ENCODE measurements at regions not wholly inside any gene's neighbourhood (a gene's known extent, or its start where the extent isn't known, plus 50 kb on each side); places are given as distances from the start of the nearest gene placed in this dataset.

DNA sequence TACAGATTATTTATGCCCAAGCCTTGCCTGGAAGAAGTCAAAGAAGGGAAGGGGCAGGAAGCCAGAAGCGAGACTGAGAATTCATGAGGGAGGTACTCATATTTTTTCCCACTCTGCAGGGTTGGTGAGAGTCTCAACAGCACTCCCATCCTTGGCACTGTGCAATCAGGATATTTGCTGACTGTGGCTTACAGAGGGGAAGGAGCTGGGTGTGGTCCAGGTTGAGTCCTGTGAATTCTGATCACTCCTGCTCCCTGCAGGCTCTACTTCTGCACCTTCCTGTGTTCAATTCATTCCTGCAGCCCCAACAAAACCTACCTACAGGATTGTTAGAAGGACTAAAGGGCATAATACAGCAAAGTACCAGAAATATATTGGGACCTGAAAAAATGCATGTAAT is 530.5 kb downstream of the INSC start:
- Histone ChIP-seq H3K4me2 (ENCODE audit: insufficient read depth, low read length) (no peak overlapping the region), H4K20me1 (replicated peaks; ENCODE audit: control insufficient read depth, insufficient read depth, low read length) (no peaks in the 10 kb centered on the region), H3K27me3 (ENCODE audit: control insufficient read depth in 2 of 2, insufficient read depth in 2 of 2, low read length in 2 of 2) (peaks cover 2 to 7% of the 10 kb centered on the region in 2 experiments; a peak in 3 of 5 replicates), H3K9ac (ENCODE audit: insufficient read depth in 1 of 2, low read depth in 2 of 2, low read length in 2 of 2) (no peak overlapping the region), H3K4me1 (replicated peaks in 1 of 2; ENCODE audit: control insufficient read depth in 2 of 2, insufficient read depth in 2 of 2, low read length in 2 of 2) (peaks cover under 1 to 5% of the 10 kb centered on the region in 2 experiments; a peak in 2 of 5 replicates), H2AFZ (ENCODE audit: low read depth, low read length) (no peak overlapping the region), H3K79me2 (ENCODE audit: control insufficient read depth, insufficient read depth, low read length) (no peaks in the 10 kb centered on the region), H3K27ac (ENCODE audit: extremely low read depth, low read depth, low read length) (no peak overlapping the region), H3K4me3 (no peak overlapping the region), H3K9me3 (replicated peaks; ENCODE audit: control insufficient read depth, insufficient read depth, low read depth, low read length) (no peaks in the 10 kb centered on the region), H3K36me3 (ENCODE audit: control insufficient read depth, insufficient read depth, low read length) (no peaks in the 10 kb centered on the region), H3K9me1 (ENCODE audit: control insufficient read depth, insufficient read depth, low read length) (no peaks in the 10 kb centered on the region)
- in situ Hi-C loops (cut with MboI) = no loop called here
- no peak for DNase-seq (ENCODE audit: extremely low read depth in 1 of 4, low spot score in 3 of 4)
- BruUV-seq (replicated peaks) = no TSS peak
- intact Hi-C loops (cut with micrococcal nuclease) = no loop called here
- ATAC-seq = no peak
- no peak for FAIRE-seq
- 0% methylated on average over 1 of the region's 1 CpG for WGBS (ENCODE audit: insufficient coverage, low coverage, missing lambda C conversion rate)
- TF ChIP-seq CCAR2 (IDR thresholded peaks at IDR 0.05; ENCODE audit: low read depth, low read length) = no peak
- no peak for TF ChIP-seq ZNF384 (IDR thresholded peaks at IDR 0.05; ENCODE audit: low read depth, low read length)
- TF ChIP-seq RUNX1 (IDR thresholded peaks at IDR 0.05; ENCODE audit: low read depth) = no peak
- TF ChIP-seq THAP7 (CRISPR knock-in tag; IDR thresholded peaks at IDR 0.05) = no peak
- TF ChIP-seq STAT5A (IDR thresholded peaks at IDR 0.05; ENCODE audit: borderline replicate concordance, low read length) = no peak
- no peak for TF ChIP-seq BRD4 (IDR thresholded peaks at IDR 0.05)
- no peak for TF ChIP-seq FOXA3 (CRISPR knock-in tag; conservative IDR thresholded peaks at IDR 0.05 in 1 of 2, IDR thresholded peaks at IDR 0.05 in 1 of 2)
- no peak for TF ChIP-seq NFE2L1 (tag; IDR thresholded peaks at IDR 0.05; ENCODE audit: borderline replicate concordance, low read depth)
- TF ChIP-seq, protein P1, sequence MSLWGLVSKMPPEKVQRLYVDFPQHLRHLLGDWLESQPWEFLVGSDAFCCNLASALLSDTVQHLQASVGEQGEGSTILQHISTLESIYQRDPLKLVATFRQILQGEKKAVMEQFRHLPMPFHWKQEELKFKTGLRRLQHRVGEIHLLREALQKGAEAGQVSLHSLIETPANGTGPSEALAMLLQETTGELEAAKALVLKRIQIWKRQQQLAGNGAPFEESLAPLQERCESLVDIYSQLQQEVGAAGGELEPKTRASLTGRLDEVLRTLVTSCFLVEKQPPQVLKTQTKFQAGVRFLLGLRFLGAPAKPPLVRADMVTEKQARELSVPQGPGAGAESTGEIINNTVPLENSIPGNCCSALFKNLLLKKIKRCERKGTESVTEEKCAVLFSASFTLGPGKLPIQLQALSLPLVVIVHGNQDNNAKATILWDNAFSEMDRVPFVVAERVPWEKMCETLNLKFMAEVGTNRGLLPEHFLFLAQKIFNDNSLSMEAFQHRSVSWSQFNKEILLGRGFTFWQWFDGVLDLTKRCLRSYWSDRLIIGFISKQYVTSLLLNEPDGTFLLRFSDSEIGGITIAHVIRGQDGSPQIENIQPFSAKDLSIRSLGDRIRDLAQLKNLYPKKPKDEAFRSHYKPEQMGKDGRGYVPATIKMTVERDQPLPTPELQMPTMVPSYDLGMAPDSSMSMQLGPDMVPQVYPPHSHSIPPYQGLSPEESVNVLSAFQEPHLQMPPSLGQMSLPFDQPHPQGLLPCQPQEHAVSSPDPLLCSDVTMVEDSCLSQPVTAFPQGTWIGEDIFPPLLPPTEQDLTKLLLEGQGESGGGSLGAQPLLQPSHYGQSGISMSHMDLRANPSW (CRISPR knock-in tag; IDR thresholded peaks at IDR 0.05) = no peak
- no peak for TF ChIP-seq HDAC6 (IDR thresholded peaks at IDR 0.05; ENCODE audit: low read depth, low read length)
- no peak for TF ChIP-seq ZNF224 (CRISPR knock-in tag; IDR thresholded peaks at IDR 0.05)
- no peak for TF ChIP-seq SRF (CRISPR knock-in tag; IDR thresholded peaks at IDR 0.05)
- TF ChIP-seq NR4A1 (CRISPR knock-in tag; IDR thresholded peaks at IDR 0.05) = no peak
- TF ChIP-seq NR4A1 (tag; IDR thresholded peaks at IDR 0.05) = no peak
- no peak for TF ChIP-seq NFIC (IDR thresholded peaks at IDR 0.05)
- no peak for TF ChIP-seq HMG20B (CRISPR knock-in tag; IDR thresholded peaks at IDR 0.05)
- no peak for TF ChIP-seq ESRRA (IDR thresholded peaks at IDR 0.05; ENCODE audit: borderline replicate concordance, low read depth)
- TF ChIP-seq TAF9B (IDR thresholded peaks at IDR 0.05; ENCODE audit: partially characterized antibody) = no peak
- no peak for TF ChIP-seq GABPB1 (CRISPR knock-in tag; IDR thresholded peaks at IDR 0.05)
- TF ChIP-seq NELFE (IDR thresholded peaks at IDR 0.05; ENCODE audit: insufficient read depth, insufficient read length) = no peak
- no peak for TF ChIP-seq ZNF282 (CRISPR knock-in tag; IDR thresholded peaks at IDR 0.05)
- ChIA-PET POLR2A (no interaction called here), CTCF (ENCODE audit: low intra/inter-chr PET ratio) (no interaction called here)
